ENCODE measurements at regions not wholly inside any gene's neighbourhood (a gene's known extent, or its start where the extent isn't known, plus 50 kb on each side); places are given as distances from the start of the nearest gene placed in this dataset.
"Not testable (repeated sequence)": the region's sequence is repeated elsewhere in the genome, so short reads cannot be mapped to it uniquely, and the experiment has no call there.

DNA sequence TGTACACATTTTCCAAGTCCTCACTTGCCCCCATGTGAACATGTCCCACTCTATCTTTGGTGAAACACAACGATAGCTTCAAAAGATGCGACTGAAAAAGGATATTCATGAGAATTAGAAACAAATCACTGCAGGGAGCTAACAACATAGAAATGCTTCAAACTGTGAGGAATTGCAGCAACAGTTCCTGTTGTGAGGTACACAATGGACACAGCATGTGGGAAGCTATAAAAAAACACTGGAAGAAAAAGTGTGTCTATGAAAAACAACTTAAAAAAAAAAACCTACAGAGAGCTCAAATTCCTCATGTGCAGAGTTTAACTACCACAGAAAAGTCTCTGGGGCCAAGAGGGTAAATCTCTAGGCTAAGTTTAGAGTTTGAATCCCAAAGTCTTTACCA is 51.6 kb upstream of the BLTP1 start:
- no peak for DNase-seq

DNA sequence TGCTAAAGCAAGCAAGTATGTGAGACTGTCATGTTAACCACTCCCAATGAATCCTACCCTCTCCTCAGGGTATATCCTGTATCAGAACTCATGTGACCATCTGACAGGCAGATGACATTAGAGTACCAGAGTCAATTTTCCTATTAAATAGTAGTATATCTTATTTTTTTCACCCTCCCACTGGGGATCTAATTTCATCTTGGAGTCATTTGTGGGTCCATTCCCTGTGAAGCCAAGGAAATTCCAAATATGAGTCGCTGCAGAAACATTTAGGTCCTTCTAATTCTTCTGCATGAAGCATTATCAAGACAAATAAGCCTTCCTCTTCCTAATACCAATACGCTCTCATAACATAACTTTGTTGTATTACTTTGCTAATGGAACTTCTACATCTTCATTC is 52.2 kb upstream of the BLTP1 start:
- no peak for DNase-seq

DNA sequence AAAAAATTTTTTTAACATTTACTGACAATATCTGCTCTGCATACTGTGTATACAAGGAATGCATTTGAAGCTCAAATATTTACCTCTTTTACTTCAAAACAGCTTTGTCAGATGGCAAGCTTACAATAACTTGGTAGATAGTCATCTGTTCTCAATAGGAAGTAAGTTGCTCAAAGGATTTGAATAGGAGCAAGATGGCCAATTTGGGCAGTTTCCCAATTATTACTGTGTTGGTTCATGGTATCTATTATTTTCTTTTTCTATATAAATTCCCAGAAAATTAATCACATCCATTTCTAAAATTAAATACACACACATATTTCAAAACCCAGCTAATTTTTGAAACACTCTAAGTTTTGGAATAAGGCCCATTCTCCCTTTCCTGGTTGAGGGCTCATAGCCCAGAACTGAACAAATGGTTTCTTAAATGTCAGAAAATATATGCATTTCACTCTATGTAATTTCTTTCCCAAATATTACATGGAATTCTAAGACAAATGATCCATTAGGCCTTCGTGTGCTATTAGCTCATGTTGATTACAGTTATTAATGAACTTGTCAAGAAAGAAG is 60.2 kb upstream of the BLTP1 start:
- DNase-seq: no peak

DNA sequence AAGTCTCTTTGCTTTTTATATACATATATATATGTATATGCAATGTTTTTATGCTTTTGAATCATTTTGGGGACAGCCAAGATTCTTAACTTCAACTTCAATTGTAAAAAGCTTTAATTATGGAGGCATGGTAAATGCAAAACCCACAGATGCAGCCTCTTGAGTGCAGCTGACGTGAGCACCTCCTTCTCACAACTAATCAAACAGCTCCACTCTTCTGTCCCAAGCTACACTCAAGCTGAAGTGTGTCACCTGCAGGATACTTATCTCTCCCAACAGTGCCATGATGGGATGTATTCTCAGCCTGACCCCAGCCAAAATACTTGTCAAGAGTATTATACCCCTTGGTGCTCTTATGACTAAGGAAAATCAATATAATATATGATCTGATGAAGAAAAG is 60.7 kb upstream of the BLTP1 start:
- DNase-seq: no peak

DNA sequence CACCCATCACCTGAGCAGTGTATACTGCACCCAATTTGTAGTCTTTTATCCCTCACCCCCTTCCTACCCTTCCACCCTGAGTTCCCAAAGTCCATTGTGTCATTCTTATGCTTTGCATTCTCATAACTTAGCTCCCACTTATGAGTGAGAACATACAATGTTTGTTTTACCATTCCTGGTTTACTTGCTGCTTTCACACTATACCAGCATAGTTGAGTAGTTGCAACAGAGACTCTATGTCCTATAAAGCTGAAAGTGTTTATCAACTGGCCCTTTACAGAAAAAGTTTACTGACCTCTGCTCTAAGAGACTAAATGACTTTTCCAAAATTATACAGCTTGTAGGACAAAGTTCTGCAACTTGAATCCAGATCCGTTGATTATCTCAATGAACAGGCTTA is 61.1 kb upstream of the BLTP1 start:
- DNase-seq: no peak

DNA sequence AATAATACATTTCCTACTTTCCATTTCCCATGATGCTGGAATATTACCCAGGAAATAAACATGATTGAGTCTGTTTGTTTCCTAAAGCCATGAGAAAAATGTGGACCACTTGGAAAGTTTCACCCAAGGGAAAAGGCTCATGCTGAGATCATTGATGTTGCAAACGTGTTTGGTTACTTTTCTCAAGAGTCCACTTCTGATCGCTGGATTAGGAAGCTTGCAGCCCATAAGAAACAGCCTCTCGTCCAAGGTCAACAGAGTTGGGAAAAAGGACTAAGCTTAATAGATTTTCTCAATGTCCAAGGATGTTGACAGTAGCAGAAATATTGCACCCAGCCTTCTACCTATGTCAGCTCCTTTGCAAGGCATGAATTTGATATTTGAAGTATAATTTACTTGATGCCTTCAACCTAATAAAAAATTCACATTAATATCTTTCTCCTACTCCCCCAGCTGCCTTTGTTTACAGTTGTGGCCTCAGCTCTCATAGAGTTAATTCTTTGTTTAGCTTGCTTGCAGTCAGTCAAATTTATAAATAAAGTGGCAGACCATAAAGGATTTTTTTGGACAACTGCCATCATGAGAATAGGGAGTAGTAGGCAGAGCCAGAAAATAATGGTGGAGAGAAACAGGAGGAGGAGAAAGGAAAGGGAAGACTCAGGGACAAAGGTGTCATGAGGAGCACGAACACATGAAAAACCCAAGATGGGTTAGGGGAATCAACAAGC is 65.6 kb upstream of the BLTP1 start:
- DNase-seq: no peak

DNA sequence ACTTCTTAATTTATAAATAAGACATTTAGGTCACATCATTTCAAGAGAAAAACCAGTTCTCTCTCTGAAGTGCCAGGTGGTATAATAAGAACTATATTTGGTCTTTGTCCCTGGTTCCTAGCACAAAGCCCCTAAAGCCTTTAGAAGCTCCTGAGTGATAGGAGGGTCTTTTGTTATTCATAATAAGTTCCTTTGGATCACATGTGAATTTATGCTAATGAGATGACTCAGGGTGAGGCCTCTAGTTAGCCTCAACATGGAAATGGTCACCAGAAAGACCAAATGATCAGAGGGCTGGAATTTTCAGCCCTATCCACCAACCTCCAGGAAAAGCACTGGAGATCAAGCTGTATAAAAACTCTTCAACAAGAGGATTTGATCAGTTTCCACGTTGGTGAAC is 68.1 kb upstream of the BLTP1 start:
- no peak for DNase-seq

DNA sequence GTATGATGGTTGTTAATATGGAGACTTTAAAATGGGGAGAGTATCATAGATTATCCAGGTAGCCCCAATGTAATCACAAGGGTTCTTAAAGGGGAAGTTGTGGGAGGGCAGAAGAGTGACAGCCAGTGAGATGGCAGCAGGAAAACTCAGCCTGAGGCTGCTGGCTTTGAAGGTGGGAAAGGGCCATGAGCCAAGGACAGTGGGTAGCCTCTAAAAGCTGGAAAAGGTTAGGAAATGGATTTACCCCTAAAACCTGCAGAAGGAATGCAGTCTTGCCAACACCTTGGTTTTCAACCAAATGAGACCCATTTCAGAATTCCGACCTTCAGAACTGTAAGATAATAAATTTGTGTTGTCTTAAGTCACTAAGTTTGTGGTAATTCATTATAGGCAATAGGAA is 68.8 kb upstream of the BLTP1 start:
- no peak for DNase-seq

DNA sequence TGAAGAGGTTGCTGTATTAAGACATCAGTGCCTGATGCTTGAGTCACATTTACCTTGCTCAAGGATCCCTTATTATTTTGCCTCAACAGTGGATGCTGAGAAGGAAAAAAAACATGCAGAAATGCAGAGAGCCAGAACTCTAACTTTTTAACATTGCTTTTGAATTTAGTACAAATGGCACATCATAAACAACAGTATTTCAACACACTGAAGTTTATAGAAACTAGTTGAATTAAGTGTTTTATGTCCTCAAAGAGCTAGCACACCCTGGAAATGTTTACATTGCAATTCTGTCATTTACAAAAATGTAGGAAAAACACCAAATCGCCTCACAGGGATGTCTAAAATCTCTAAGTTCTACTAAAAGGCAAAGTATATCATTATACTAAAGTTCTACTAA is 69.5 kb upstream of the BLTP1 start:
- no peak for DNase-seq

DNA sequence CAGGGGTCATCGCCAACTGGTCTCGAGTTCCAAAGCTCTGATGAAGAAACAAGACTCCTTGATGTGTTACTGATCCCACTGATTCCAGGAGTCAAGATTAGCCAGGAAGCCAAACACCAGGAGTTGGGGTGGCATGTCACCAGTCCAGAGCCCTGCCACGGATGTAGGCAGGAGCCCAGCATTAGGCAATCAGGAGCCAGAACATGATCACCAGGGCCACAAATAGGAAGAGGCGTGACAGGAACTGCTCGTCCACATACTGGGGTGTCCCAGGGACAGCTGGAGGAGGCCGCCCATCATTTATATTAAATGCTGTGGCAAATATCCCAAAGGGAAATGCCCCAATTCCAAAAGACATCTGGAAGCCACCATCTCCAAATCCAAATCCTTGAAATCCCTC is 74.5 kb upstream of the BLTP1 start:
- not testable (repeated sequence) for DNase-seq

DNA sequence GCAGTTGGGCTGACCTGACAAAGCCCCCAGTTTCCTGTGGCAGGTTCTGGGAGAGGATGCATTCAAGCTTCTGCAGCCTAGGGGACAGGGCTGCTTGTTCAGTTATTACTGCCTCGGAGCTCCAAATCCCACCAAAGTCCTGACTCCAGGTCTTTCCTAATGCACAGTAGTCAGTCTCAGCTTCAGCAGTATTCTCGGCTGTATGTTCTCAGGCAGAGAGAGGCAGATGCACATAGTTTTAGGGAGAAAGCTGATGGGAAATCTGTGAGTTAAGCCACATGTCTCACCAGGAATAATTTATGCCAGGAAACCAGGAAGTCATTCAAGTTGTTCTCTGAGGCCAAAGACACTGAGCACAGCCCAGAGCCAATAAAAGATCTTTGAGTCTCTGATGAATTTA is 75.3 kb upstream of the BLTP1 start:
- not testable (repeated sequence) for DNase-seq

DNA sequence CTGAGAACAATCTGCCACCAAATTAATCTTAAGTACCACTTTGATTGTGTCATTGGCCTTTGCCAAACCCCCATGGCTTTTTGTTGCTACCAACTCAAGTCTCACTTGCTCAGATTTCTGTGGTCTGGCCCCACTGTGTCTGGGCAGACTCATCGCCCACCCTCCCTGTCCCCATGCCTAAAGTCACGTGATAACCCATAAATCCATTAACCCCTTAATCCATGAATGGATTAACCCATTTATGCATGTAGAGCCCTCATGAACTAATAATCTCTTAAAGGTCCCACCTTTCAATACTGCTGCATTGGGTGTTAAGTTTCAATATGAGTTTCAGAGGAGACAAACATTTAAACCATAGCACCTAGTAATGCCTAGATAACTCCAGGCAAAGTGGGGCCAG is 78.5 kb upstream of the BLTP1 start:
- DNase-seq: no peak

DNA sequence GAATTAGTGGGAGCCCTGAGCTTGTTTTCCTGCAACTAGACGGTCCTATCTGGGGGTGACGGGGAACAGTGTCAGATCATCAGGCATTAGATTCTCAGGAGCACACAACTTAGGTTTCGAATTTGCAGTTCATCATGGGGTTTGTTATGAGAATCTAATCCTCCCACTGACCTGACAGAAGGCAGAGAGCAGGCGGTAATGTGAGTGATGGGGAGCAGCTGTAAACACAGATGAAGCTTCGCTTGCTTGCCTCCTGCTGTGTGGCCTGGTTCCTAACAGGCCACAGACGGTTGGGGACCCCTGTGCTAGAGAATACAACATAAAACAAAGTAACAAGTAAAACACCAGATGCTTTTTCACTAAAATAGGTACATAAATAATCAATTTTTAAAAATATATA is 86.2 kb upstream of the BLTP1 start:
- no peak for DNase-seq

DNA sequence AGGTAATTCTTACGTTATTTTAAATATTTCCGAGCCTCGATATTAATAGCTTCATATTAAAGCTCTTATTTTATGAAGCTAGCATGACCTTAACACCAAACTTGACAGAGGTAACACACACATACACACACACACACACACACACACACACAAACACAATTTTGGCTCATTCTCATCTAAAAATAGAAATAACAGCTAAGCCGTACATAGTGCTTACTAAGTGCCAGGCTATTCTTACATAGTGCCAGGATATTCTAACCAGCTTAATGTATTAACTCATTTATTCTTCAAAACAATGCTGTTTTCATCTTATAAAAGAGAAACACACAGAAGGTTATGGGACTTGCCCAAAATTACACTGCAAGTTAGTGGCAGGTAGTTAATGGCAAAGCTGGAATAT is 87.0 kb upstream of the BLTP1 start:
- DNase-seq: no peak

DNA sequence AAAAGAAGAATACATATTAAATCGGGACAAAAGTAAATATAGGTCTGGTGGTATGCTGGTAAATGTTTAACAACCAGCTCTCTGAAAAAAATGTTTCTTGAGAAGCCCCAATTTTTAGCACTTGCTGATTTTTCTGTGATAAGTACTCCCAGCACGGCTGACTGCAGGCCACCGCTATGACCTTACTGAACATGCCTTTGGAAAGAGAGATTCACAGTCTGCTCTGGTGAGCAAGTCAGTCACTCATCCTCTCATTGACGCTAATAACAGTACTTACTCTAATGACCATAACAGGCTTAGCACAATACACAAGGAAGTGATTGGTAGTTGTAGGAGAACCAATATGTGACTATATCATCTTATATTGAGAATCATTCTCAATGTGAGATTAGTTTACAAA is 98.9 kb upstream of the BLTP1 start:
- DNase-seq: no peak

DNA sequence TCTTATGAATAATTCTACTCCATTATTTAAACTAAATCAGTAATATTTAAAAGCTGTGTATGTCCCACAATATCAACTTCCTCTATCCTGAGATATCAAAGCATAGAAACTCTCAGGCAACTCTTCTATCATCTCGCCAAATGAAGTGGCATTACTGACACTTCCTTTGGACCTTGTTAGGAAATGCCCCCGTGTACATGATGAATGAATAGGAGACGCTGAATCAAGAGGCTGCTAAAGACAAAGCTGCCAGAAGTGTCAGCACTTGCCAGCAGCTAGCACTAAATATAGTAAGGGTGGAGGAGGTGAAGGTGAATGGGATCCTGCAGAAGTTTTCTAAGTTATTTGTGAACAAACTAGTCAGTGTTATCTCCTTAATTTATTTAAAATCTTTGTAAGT is 99.5 kb upstream of the BLTP1 start:
- no peak for DNase-seq

DNA sequence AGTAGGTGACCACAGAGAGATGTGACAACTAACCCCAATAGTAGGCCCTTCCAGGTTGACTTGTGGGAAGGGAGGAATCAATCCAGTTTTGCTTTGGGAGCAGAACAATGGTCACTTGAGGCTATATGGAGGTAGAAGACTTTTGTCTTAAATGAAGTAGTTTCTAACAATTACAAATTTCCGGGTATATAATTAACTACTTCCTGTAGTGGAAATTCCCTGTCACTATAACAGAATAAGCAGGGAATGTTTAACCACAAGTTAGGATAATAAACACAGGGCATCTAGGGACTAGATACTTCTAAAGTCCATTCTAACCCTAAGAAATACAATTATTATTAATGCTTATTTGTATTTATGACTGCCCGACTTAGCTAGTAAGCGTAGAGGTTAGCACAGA is 99.0 kb upstream of the TRPC3 start:
- DNase-seq: no peak

DNA sequence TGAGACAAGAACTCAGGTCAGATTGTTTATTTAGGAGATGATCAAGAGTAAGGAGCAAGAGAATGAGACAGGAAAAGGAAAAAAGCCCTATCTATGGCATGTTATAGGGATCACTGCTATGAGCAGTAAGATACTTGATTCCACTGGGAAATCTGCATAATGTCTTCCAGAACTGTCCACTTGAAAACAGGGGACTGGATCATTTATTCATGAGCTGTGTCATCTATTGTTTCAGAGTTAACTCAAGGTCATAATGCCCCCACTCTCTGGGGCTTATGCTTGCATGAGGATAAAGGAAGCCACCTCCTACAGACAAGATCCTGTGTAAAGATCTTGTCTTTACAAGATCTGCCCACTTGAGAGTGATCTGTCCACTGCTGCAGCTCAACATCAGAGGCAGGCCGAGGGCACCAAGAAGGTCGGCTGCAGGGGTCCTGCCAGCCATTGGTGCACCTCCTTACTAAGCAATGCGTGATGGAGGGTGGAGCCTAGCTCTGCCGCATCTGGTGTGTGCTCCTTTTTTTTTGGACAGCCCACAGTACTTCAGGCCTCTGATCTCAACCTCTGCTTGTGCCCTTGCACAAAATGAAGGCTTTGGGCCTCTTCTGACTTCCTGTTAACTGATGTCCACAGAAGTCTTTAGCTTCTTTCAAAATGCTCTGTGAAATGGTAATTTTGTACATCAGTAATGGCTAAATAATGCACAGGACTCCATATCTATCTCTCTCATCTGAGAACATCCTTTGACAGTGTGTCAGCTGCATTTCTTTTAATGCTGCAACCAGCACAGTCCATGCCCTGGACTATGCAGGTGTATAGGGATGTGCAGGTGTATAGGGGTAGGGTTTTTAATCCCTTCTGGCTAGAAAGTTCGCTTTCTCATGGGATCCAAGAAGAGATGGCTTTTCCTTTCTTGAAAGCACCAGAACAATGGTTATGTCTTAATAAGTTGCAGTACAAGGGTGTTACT is 95.9 kb upstream of the TRPC3 start:
- DNase-seq: no peak

DNA sequence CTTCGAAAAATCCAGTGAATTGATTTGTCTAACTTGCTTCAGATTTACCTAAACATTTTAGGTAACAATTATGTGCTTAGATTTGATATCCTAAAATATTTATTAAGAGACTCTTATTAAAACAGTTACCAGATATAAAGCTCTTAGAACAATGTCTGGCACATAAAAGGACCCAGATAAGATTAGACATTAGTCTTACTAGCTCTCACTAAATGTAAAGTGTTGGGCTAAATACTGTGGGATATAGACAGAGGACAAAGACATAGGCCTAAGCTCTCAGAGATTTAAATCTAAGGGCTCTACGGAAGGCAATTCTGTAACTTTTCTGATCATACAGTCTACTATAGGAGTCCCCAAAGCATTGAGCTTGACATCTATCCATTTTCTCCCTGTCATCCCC is 94.4 kb upstream of the TRPC3 start:
- DNase-seq: no peak

DNA sequence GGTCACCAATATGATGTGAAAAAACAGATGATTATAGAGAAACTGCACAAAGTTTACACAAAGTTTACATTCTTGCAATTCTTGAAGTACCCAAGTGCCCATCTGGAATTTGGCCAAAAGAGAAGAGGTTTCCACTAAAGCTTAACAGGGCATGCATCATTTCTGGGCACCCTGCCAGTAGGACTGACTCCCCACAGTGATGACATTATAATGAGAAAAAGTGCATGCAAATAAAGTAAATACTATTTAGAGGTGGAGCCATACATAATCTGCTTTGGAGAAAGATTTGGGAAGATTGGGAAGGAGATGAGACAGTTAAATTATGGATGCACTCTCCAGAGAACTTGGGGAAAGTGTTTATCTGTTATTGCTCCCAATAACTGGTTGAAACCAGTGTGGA is 93.7 kb upstream of the TRPC3 start:
- DNase-seq: no peak

DNA sequence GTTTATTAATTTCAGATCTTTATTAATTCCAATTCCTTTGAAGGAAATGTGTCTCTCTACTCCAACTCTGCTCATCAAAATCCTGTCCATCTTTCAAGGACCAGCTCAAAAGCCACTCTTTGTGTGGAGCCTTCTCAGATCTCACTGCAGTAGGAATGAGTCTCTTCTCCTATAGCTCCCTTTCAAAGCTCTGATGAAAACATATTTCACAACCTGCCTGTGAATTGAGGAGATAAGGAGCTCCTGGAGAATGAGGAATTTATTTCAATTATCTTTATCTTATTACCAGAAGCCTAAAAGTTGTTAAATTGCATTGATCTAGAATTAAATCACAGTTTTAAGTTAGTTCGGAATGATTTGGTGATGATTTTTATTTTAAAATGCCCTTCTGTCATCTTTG is 92.6 kb upstream of the TRPC3 start:
- DNase-seq: no peak

DNA sequence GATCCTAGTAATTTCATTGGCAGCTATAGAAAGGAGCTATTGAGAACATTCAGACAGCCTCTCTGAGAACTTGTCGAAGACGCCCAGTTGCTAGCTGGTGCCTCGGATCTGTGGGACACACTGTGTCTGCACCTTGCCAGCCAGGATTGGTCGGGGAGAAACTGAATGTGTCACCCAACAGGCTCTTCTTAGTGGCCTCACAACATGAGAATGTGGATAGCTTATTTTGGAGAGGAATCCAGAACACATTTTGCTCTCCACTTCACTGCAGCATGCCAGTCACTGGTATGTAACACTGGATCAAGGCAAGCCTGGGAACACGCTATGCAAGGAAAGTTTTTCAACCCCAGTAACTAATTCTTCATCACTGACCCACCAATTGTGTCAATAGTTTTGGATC is 89.5 kb upstream of the TRPC3 start:
- DNase-seq: no peak

DNA sequence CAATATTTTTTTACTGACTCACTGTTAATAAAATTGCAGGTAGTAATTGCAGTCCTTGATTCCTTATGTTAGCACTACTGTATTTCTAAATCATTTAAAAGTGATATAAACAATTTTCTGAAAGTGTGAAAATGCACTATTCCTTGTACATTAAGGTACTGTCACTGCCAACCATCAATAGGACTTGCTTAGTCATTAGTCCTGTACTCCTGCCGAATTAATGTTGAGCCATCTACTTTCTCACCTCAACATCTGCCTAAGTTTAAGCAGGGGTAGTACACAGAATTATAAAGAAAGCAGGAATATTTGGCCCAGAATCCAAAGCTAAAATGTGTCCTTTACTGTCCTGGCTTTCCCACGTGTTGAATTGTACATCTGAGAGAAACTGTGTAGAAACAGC is 87.0 kb upstream of the TRPC3 start:
- no peak for DNase-seq

DNA sequence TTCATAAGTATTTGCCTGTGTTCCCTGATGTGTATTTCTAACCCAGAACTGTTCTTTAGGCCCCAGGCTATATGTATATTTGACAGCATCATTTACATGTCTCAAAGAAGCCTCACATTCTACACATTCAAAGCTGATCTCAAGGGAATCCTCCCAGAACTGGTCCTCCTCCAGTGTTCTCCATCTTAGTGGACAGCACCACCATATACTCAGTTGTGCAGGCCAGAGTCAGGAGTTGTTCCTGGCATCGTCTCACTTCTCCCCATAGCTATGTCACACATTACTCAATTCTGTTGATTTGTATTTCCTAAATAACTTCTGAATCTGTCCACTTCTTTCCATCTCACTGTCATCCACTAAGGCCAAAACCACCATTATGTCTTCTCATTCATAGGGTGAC is 82.8 kb upstream of the TRPC3 start:
- no peak for DNase-seq
